ENCODE measurements at regions not wholly inside any gene's neighbourhood (a gene's known extent, or its start where the extent isn't known, plus 50 kb on each side); places are given as distances from the start of the nearest gene placed in this dataset.

- TF ChIP-seq CTCF (IDR thresholded peaks at IDR 0.05) (no peak), POLR2A (IDR thresholded peaks at IDR 0.05) (no peak)
Measured at GRCh38 chr3:145088917-145089316, 1072.1 kb downstream of the PLOD2 start.
